HG02623 (cell line): ENCODE measurements at regions not wholly inside any gene's neighbourhood (a gene's known extent, or its start where the extent isn't known, plus 50 kb on each side); places are given as distances from the start of the nearest gene placed in this dataset.
"Not testable (repeated sequence)": the region's sequence is repeated elsewhere in the genome, so short reads cannot be mapped to it uniquely, and the experiment has no call there.

Experiments used
- ATAC-seq: cut with Tn5 transposase; IDR thresholded peaks from one replicate; pipeline ENCODE4 v1.9.1; 2021; ENCODE audit warnings: moderate library complexity; ENCODE audit not compliant: unreplicated experiment

- no peak for ATAC-seq
These were observed 562.5 kb upstream of the FAM98A start for GRCh38 chr2:34161549-34161948.

GRCh38 chr2:34159901-34160300 is 560.8 kb upstream of the FAM98A start:
- no peak for ATAC-seq

GRCh38 chr2:34153484-34153883 is 554.4 kb upstream of the FAM98A start:
- no peak for ATAC-seq

GRCh38 chr2:34147780-34148179 is 548.7 kb upstream of the FAM98A start:
- no peak for ATAC-seq

GRCh38 chr2:34143149-34143548 is 544.0 kb upstream of the FAM98A start:
- no peak for ATAC-seq

- not testable (repeated sequence) for ATAC-seq
These were observed 543.5 kb upstream of the FAM98A start for GRCh38 chr2:34142531-34143008.

- ATAC-seq, result not testable (repeated sequence)
These were observed 534.0 kb upstream of the FAM98A start for GRCh38 chr2:34133065-34133464.

GRCh38 chr2:34126279-34126678 is 527.2 kb upstream of the FAM98A start:
- no peak for ATAC-seq

GRCh38 chr2:34123996-34124785 is 525.1 kb upstream of the FAM98A start:
- ATAC-seq, result no peak

- ATAC-seq, result no peak
These were observed 522.0 kb upstream of the FAM98A start for GRCh38 chr2:34121076-34121475.

- ATAC-seq, result no peak
These were observed 516.0 kb upstream of the FAM98A start for GRCh38 chr2:34115076-34115475.

GRCh38 chr2:34112161-34112560 is 513.1 kb upstream of the FAM98A start:
- no peak for ATAC-seq

GRCh38 chr2:34110392-34110791 is 511.3 kb upstream of the FAM98A start:
- no peak for ATAC-seq

- no peak for ATAC-seq
These were observed 508.7 kb upstream of the FAM98A start for GRCh38 chr2:34107811-34108210.

GRCh38 chr2:34105006-34105767 is 506.1 kb upstream of the FAM98A start:
- no peak for ATAC-seq

- ATAC-seq, result no peak
These were observed 505.5 kb upstream of the FAM98A start for GRCh38 chr2:34104601-34105000.

GRCh38 chr2:34103437-34103836 is 504.3 kb upstream of the FAM98A start:
- no peak for ATAC-seq

GRCh38 chr2:34102339-34102738 is 503.2 kb upstream of the FAM98A start:
- ATAC-seq, result no peak

GRCh38 chr2:34099377-34099776 is 500.3 kb upstream of the FAM98A start:
- no peak for ATAC-seq

GRCh38 chr2:34098256-34098655 is 499.2 kb upstream of the FAM98A start:
- ATAC-seq, result no peak

- peak; percentile 82 for ATAC-seq
These were observed 497.6 kb upstream of the FAM98A start for GRCh38 chr2:34096562-34097171.

- no peak for ATAC-seq
These were observed 494.7 kb upstream of the FAM98A start for GRCh38 chr2:34093790-34094189.
